Dermis blood vessel endothelial cell (primary cell): ENCODE measurements at regions not wholly inside any gene's neighbourhood (a gene's known extent, or its start where the extent isn't known, plus 50 kb on each side); places are given as distances from the start of the nearest gene placed in this dataset.

Source experiments
- DNase-seq: peaks from one replicate; pipeline ENCODE4 v3.0.0; 2010

- DNase-seq: no peak
These were observed 333.9 kb upstream of the SMIM30 start for GRCh38 chr7:113452245-113452644.

- no peak for DNase-seq
These were observed 328.4 kb upstream of the SMIM30 start for GRCh38 chr7:113446791-113447190.

GRCh38 chr7:113446391-113446790 is 328.0 kb upstream of the SMIM30 start:
- no peak for DNase-seq

GRCh38 chr7:113444261-113444660 is 325.9 kb upstream of the SMIM30 start:
- DNase-seq: no peak

GRCh38 chr7:113440173-113440572 is 321.8 kb upstream of the SMIM30 start:
- no peak for DNase-seq

- no peak for DNase-seq
These were observed 313.1 kb upstream of the SMIM30 start for GRCh38 chr7:113431406-113431805.

- DNase-seq: no peak
These were observed 305.9 kb upstream of the SMIM30 start for GRCh38 chr7:113424185-113424817.

GRCh38 chr7:113421696-113422330 is 303.5 kb upstream of the SMIM30 start:
- peak; percentile 89 for DNase-seq

- DNase-seq: no peak
These were observed 296.2 kb upstream of the SMIM30 start for GRCh38 chr7:113414401-113415035.

- no peak for DNase-seq
These were observed 294.1 kb upstream of the SMIM30 start for GRCh38 chr7:113412410-113412809.

- DNase-seq: no peak
These were observed 292.4 kb upstream of the SMIM30 start for GRCh38 chr7:113410796-113411195.

GRCh38 chr7:113408999-113409398 is 290.6 kb upstream of the SMIM30 start:
- DNase-seq: no peak

GRCh38 chr7:113405296-113406056 is 287.1 kb upstream of the SMIM30 start:
- DNase-seq: no peak

- no peak for DNase-seq
These were observed 285.9 kb upstream of the SMIM30 start for GRCh38 chr7:113404245-113404644.

GRCh38 chr7:113402482-113402881 is 284.1 kb upstream of the SMIM30 start:
- no peak for DNase-seq

GRCh38 chr7:113402005-113402404 is 283.7 kb upstream of the SMIM30 start:
- DNase-seq: no peak

- DNase-seq: no peak
These were observed 276.5 kb upstream of the SMIM30 start for GRCh38 chr7:113394856-113395255.

GRCh38 chr7:113392841-113393540 is 274.6 kb upstream of the SMIM30 start:
- no peak for DNase-seq

GRCh38 chr7:113392421-113392820 is 274.1 kb upstream of the SMIM30 start:
- no peak for DNase-seq

GRCh38 chr7:113389112-113389646 is 270.8 kb upstream of the SMIM30 start:
- DNase-seq: no peak

- DNase-seq: no peak
These were observed 265.3 kb upstream of the SMIM30 start for GRCh38 chr7:113383638-113384037.

- no peak for DNase-seq
These were observed 261.4 kb upstream of the SMIM30 start for GRCh38 chr7:113379746-113380145.

- DNase-seq: no peak
These were observed 256.6 kb upstream of the SMIM30 start for GRCh38 chr7:113374955-113375354.
